CD4-positive, alpha-beta T cell treated with Interleukin-17A for 4 hours (primary cell): ENCODE measurements at regions not wholly inside any gene's neighbourhood (a gene's known extent, or its start where the extent isn't known, plus 50 kb on each side); places are given as distances from the start of the nearest gene placed in this dataset.
"Not testable (repeated sequence)": the region's sequence is repeated elsewhere in the genome, so short reads cannot be mapped to it uniquely, and the experiment has no call there.

Source experiments
- DNase-seq: peaks from one replicate; pipeline ENCODE4 v3.0.0-alpha.2; 2020; ENCODE audit warnings: mixed read lengths

DNA sequence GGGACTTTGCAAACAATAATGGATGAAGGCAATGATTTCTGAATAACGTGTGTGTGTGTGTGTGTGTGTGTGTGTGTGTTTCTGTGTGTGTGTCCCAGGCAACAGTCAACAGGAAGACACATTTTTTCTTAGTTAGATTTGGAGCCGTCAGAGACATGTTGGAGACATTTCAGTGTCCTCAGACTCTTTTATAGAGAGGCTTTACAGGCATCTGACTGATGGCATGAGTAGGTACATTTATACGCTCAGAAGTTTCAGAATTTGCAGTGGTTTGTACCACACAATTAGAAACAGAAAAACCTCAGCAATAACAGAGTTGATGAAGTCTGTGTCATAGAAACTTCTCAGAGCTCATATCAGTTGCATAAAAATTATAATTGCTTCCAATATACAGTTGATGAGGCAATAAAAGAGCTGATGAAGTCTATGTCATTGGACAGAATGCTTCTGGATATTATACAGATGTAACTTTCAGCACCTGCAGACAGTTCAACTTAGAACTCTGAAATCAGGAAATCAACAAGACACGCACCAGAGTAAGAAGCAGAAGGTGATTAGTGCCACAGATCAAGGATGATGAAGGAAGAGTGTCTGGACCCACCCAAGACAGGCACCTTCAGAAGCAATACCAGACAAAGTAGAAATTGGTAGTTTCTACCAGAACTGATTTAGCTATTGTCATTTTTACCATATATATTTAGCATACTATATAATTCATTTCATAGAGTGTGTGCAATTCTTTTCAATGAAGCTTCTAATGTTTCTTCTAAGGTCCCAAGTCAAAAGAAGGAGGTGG is 104.5 kb upstream of the LYZL1 start:
- no peak for DNase-seq

GRCh38 chr10:29185050-29185449 is 103.8 kb upstream of the LYZL1 start:
- DNase-seq = no peak

GRCh38 chr10:29186221-29186620 is 102.6 kb upstream of the LYZL1 start:
- no peak for DNase-seq

- no peak for DNase-seq
Measured at GRCh38 chr10:29189256-29189655, 99.6 kb upstream of the LYZL1 start.

DNA sequence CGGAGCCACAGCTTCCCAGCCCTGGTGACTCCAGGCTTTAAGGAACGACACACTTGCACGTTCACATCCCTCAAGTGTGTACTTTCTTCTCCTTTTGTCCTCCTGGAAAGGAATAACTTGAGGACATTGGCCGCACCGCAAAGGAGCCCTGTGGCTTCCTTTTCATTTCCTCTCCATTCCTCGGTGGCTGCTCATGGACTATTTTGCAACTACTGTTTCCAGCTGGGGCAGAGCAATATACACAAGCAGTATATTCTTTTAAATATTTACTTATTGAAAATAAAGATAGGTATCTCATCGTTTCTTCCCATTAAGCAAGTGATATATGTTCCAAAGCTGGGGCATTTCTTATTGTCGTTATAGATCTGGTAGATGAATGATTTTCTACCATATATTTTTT is 97.2 kb upstream of the LYZL1 start:
- no peak for DNase-seq

DNA sequence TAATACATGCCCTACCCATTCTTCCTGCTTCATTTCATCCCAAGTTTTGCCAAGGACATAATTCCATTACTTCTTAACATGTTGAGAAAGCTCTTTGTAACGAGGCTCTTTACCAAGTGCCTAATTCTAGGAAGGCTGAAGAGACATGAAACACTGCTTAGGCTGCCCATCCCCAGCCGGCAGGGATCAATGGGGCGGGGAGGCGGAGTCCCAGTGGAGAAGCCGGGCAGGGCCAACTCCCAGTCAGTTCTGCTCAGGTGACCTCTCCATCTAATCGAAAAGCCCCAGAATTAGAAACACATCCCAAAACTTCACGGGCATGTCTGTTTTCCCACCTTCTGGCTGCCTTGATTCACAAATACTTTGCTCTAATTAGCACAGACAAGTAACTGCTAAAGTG is 89.5 kb upstream of the LYZL1 start:
- no peak for DNase-seq

GRCh38 chr10:29199941-29200679 is 88.8 kb upstream of the LYZL1 start:
- DNase-seq = no peak

- no peak for DNase-seq
Measured at GRCh38 chr10:29202386-29202940, 86.4 kb upstream of the LYZL1 start.

DNA sequence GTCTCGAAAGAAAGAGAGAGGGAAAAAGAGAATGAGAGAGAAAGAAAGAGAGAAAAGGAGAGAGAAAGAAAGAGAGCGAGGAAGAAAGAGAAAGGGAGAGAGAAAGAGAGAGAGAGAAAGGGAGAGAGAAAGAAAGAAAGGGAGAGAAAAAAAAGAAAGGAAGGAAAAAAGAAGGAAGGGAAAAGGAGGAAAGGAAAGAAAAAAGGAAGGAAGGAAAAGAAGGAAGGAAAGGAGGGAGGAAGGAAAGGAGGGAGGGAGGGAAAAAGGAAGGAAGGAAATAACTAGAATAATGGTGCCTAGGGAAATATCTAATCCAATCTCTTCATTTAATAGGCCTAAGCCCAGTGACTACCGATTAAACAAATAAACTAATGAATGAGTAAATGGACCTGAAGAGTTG is 85.4 kb upstream of the LYZL1 start:
- DNase-seq = no peak

DNA sequence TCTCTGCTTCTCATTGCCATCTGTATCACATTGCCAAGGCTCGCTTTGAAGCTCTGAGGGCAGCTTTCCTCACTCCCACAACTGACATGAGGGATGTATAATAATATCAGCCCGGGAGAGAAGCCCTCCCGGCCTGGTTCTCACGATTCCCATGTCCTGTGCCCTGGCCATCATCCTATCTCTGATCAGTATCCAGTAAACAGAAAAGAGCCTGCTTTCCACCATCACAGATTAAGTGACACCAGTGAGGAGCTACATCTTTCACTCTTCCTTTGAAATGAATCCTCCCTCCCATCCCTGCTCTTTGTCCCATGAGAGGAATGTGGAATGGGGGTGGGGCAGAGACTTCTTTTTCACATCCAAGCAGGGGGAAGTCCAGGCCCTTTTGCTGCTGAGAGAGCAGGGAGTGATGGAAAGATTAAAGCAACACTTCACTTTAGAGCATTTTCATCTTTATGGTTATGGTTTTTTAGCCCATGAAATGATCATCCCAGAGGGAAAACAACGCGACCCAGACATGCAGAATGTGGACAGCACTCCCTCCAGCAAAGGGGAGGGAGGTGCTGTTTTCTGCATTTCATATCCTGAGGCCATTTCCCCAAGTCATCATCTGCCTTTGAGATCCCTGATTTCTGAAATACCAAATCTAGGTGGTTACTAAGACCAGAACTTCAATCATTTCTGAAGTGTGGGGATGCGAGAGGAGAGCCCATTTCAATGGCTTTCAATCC is 84.6 kb upstream of the LYZL1 start:
- no peak for DNase-seq

DNA sequence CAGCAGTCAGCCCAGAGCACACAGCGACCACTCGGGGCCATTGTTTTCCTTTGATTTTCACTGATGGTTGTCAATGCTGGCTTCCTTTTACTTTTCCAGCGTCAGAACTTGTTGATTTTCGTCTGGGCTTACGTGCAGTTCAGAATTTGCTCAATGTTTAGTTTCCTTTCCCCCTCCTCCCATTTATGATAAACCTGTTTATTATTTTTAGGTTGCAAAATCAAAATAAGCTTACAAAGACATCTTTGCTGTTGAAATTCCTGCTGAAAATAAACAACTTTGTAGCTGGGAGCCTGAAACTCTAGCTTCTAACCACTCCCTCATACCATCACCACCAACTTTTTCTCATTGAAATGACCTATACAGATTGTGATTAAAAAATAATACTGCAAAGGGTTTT is 83.1 kb upstream of the LYZL1 start:
- no peak for DNase-seq

DNA sequence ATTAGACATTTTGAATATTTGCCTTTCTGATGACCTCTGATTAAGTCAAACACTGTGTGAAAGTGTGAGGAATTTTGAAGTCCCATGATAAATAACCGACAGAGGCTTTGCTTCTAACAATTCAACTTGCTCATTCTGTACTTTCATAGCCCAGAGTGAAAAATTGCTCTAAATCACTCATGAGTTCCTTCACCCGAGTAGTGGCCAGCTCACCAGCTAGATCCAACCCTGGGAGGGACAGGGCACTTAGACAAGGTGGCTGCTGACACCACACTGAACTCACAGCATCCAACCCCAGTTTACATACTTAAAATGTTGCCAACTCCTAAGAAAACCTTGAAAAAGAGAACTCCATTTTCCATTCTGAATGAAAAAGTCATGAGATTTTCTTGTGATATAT is 80.0 kb upstream of the LYZL1 start:
- no peak for DNase-seq

DNA sequence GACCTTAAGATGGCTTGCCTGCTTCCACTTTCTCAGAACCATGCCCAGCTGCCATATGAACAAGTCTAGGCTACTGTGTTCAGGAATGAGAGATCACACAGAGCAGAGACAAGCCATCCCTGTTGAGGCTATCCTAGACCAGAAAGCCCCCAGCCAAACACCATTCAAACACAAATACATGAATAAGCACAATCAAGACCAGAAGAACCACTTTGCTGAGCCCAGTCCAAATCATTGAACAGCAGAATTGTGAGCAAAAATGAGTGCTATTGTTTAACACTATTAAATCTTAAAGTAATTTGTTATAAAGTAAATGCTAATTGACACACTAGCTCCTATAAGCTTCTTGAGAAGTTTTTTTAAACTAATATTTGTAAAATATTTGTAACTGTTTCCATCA is 79.0 kb upstream of the LYZL1 start:
- no peak for DNase-seq

DNA sequence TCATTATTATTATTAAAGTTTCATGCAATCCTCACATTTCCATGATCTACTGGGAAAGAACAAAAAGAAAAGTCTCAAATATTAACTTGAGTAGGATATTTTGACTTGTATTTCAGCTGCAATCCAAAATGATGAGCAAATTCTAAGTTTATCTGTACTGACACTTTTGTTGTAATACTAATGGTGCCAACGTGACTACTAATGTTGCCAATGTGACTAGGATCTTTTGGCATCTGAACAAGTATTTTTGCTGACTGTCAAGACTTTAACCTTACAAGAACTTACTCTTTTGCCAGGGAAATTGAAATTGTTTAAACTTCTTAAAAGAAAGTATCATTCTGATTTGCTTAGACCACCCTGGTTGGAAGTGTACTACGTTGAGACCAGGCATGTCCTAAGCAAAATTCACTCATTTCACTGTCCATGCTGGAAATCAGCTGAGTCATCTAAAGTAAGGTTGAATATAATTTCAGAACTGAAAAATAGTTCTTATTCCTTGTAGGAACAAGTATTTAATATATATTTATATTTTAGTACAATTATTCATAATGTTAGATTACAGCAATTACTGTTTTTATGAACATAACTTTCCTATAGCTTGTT is 78.5 kb upstream of the LYZL1 start:
- no peak for DNase-seq

GRCh38 chr10:29212597-29212996 is 76.3 kb upstream of the LYZL1 start:
- DNase-seq = no peak

DNA sequence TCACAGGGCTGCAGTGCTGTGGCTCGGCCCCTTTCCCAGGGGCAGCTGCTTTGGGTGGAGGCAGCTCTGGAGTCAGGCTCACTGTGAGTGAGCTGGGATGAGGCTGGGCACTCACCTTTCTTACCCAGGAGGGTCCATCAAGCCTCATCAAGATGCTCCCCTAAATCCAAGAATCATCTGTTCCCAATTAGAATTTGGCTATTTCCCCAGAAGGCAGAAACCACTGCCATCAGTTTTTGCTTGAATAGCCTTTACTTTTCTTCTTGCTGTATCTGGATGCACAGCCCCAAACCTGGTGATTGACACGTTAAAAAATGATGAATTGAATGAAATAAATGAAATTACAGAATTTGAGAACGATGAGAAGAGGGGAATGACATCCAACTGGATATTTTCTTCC is 74.3 kb upstream of the LYZL1 start:
- DNase-seq = no peak

DNA sequence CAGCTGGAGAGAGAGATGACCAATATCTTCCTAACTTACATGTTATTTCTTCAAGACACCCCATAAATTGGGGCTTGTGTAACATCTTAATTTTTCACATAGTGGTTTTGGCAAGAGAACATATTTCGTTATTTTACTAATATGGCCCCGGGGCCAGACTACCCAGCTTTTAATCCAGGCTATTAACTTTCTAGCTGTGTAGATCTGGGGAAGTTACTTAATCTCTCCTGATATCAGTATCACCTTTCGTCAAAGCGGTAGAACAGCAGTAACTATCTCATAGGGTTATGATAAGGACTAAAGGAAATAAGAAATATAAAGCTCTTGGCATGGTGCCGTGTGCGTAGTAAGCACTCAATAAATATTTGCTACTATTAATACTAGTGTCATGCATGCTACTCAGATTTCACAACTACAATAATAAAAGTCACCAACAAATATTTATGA is 71.6 kb upstream of the LYZL1 start:
- no peak for DNase-seq

- no peak for DNase-seq
Measured at GRCh38 chr10:29223326-29223725, 65.5 kb upstream of the LYZL1 start.

DNA sequence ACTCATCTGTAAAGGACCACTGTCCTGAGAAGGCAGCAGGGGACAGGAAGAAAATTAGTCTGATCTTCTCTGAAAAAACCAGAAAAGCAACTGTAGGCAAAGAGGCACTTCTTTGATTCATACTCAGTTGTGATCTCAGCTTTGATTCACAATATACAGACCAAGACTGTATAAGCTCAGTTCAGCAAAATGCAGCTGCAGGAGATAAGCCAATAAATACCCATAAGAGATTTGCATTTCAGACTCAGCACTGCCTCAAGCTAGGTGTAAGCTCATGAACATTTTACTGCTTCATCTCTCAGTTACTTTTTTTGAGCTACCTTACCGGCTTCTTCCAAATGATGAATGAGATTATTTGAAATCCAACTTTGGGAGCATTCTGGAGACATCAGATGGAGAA is 64.2 kb upstream of the LYZL1 start:
- DNase-seq = no peak

- DNase-seq = no peak
Measured at GRCh38 chr10:29227201-29227600, 61.7 kb upstream of the LYZL1 start.

- DNase-seq = no peak
Measured at GRCh38 chr10:29228562-29228961, 60.3 kb upstream of the LYZL1 start.

DNA sequence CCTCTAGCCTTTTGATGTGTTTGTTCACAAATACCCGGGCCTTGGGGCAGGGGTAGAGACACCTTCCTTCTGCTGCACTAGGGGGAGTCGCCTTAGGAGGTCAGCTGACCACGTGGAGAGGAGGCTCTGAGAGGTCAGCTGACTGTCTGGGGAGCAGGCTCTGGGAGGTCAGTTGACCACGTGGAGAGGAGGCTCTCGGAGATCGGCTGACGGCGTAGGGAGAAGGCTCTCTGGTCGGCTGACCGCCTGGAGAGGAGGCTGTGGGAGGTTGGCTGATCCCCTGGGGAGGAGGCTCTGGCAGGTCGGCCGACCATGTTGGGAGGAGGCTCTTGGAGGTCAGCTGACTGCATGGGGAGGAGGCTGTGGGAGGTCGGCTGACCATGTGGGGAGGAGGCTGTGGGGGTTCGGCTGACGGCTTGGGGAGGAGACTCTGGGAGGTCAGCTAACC is 59.6 kb upstream of the LYZL1 start:
- DNase-seq = no peak

DNA sequence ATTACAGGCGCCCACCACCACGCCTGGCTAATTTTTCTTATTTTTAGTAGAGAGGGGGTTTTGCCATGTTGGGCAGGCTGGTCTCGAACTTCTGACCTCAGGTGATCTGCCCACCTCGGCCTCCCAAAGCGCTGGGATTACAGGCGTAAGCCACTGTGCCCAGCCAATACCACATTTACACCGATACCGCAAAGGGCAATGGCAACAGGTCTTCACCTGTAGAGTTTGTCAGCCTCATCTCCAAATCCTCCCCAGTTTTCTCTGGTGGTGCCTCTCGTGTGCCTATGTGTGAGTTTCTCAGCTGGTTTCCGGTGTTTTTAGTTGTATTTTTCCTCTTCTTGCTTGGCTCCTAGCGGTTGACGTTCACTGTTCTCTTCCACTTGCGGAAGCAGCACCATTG is 52.0 kb upstream of the LYZL1 start:
- DNase-seq = not testable (repeated sequence)
